Panc1 (cell line): ENCODE measurements at regions not wholly inside any gene's neighbourhood (a gene's known extent, or its start where the extent isn't known, plus 50 kb on each side); places are given as distances from the start of the nearest gene placed in this dataset.
"Not testable (repeated sequence)": the region's sequence is repeated elsewhere in the genome, so short reads cannot be mapped to it uniquely, and the experiment has no call there.

Experiments used
- ATAC-seq: fragments of 200-7000 bp; cut with Tn5 transposase; 2 replicates; pipeline ENCODE4 v1.9.1; 2020; ENCODE audit warnings: mild to moderate bottlenecking, moderate library complexity
- BruUV-seq: library from RNA; stranded (reverse); fragments of 400-500 nt; replicated peaks from 2 replicates; lab custom pipeline; 2021; lab: Mats Ljungman, UMichigan
- CTCF ChIA-PET: fragments of 300-600 bp; sonication (Branson Sonifier 250); formaldehyde crosslinking; loops from one replicate; lab custom pipeline; 2022; ENCODE audit warnings: antibody characterized with exemption; lab: Charles Lee
- POLR2A ChIA-PET: fragments of 300-600 bp; sonication (Branson Sonifier 250); formaldehyde crosslinking; loops from one replicate; lab custom pipeline; 2022; ENCODE audit warnings: antibody characterized with exemption; lab: Charles Lee
- DNase-seq: peaks from one replicate; pipeline ENCODE4 v3.0.0-alpha.2; 2010; ENCODE audit warnings: low read depth, low spot score
- H3K27ac ChIP-seq: 2 replicates; pipeline ENCODE4 v1.5.1; 2011; ENCODE audit warnings: mild to moderate bottlenecking, low read length, inconsistent platforms
- H3K27me3 ChIP-seq: fragments of 200-500 bp; sonication (Bioruptor generic); 2 replicates; pipeline ENCODE4 v1.6.0; 2014; ENCODE audit warnings: low read length, inconsistent platforms; ENCODE audit not compliant: control insufficient read depth, insufficient read depth
- H3K36me3 ChIP-seq: fragments of 200-500 bp; sonication (Bioruptor generic); 2 replicates; pipeline ENCODE4 v1.5.1; 2014; ENCODE audit warnings: inconsistent platforms, mild to moderate bottlenecking, low read length, moderate library complexity; ENCODE audit not compliant: control insufficient read depth, insufficient read depth
- H3K4me1 ChIP-seq: 2 replicates; pipeline ENCODE4 v1.5.1; 2011; ENCODE audit warnings: inconsistent platforms, mild to moderate bottlenecking, low read length, moderate library complexity; ENCODE audit not compliant: control insufficient read depth, insufficient read depth
- H3K4me3 ChIP-seq, 2 experiments: 2 replicates each; pipeline ENCODE4 v1.5.1; 2011 to 2012; ENCODE audit warnings: low read depth in 2 of 2, low read length in 2 of 2, mild to moderate bottlenecking in 2 of 2, inconsistent platforms in 1 of 2, moderate library complexity in 1 of 2
- H3K9me3 ChIP-seq: fragments of 200-500 bp; sonication (Bioruptor generic); 2 replicates; pipeline ENCODE4 v1.5.1; 2014; ENCODE audit warnings: low read depth, mild to moderate bottlenecking, inconsistent platforms, low read length, moderate library complexity; ENCODE audit not compliant: control insufficient read depth, insufficient read depth
- CTCF ChIP-seq: fragments of 450-650 bp; IDR thresholded peaks from 2 replicates; pipeline ENCODE4 v1.5.1; 2017; ENCODE audit warnings: mild to moderate bottlenecking
- POLR2AphosphoS5 ChIP-seq: IDR thresholded peaks from 2 replicates; pipeline ENCODE4 v1.6.1; 2012; ENCODE audit warnings: mild to moderate bottlenecking, low read depth, low read length, moderate library complexity
- REST ChIP-seq, 2 experiments: IDR thresholded peaks; 2 replicates each; pipeline ENCODE4 v1.6.1; 2011 to 2012; ENCODE audit warnings: low read depth in 2 of 2, control low read depth in 1 of 2, low read length in 1 of 2, mild to moderate bottlenecking in 1 of 2, moderate library complexity in 1 of 2; ENCODE audit not compliant: insufficient read depth in 1 of 2
- SIN3A ChIP-seq: IDR thresholded peaks from 2 replicates; pipeline ENCODE4 v1.6.1; 2012; ENCODE audit warnings: low read depth, mild to moderate bottlenecking, low read length, moderate library complexity, borderline replicate concordance; ENCODE audit not compliant: insufficient read depth
- TCF7L2 ChIP-seq: IDR thresholded peaks from 2 replicates; pipeline ENCODE4 v1.6.1; 2011; ENCODE audit warnings: mild to moderate bottlenecking, low read depth, low read length, inconsistent platforms
- in situ Hi-C: cut with HindIII; loops from 2 replicates; pipeline ENCODE4 v1.10.0; 2016; ENCODE audit warnings: low sequenced_read_pairs, low pct_unique_long_range_greater_than_20kb
- intact Hi-C: fragments of 100-400 bp; cut with micrococcal nuclease; formaldehyde crosslinking; loops from one replicate; pipeline ENCODE4 v1.10.0; 2022; ENCODE audit not compliant: unreplicated experiment

- intact Hi-C loops: no loop called here
- in situ Hi-C loops: no loop called here
- H3K27ac ChIP-seq: no peak overlapping the region
- H3K27me3 ChIP-seq: no peaks in the 10 kb centered on the region
- ChIA-PET POLR2A (no interaction called here), CTCF (no interaction called here)
- H3K4me1 ChIP-seq: no peaks in the 10 kb centered on the region
- no peak overlapping the region for H3K4me3 ChIP-seq
- ATAC-seq (no peak), DNase-seq (no peak)
- TF ChIP-seq REST (IDR thresholded peaks at IDR 0.05; ENCODE audit: insufficient read depth in 1 of 2, low read depth in 2 of 2, low read length in 1 of 2): no peak
- no peak for TF ChIP-seq SIN3A
- TF ChIP-seq TCF7L2: no peak
- TF ChIP-seq POLR2AphosphoS5: no peak
- no peak for TF ChIP-seq CTCF
- H3K9me3 ChIP-seq: no peaks in the 10 kb centered on the region
- BruUV-seq: no TSS peak
- H3K36me3 ChIP-seq: no peaks in the 10 kb centered on the region
These were observed 641.8 kb downstream of the PRR16 start for GRCh38 chr5:121105921-121106320.

GRCh38 chr5:121106721-121107690 is 642.9 kb downstream of the PRR16 start:
- DNase-seq, H3K4me1 ChIP-seq, POLR2A ChIA-PET, BruUV-seq, CTCF ChIA-PET, H3K27ac ChIP-seq, H3K4me3 ChIP-seq, H3K27me3 ChIP-seq, ATAC-seq, intact Hi-C loops, H3K36me3 ChIP-seq, H3K9me3 ChIP-seq, in situ Hi-C loops: not testable (repeated sequence)

- no TSS peak for BruUV-seq
- no peaks in the 10 kb centered on the region for H3K9me3 ChIP-seq
- intact Hi-C loops (no loop called here), in situ Hi-C loops (no loop called here)
- no peaks in the 10 kb centered on the region for H3K4me1 ChIP-seq
- CTCF ChIA-PET: no interaction called here
- H3K27ac ChIP-seq: no peak overlapping the region
- no peaks in the 10 kb centered on the region for H3K27me3 ChIP-seq
- no peak overlapping the region for H3K4me3 ChIP-seq
- no peaks in the 10 kb centered on the region for H3K36me3 ChIP-seq
- DNase-seq (no peak), ATAC-seq (no peak)
- POLR2A ChIA-PET: no interaction called here
- TF ChIP-seq CTCF: no peak
- no peak for TF ChIP-seq TCF7L2
- no peak for TF ChIP-seq SIN3A
- no peak for TF ChIP-seq REST (IDR thresholded peaks at IDR 0.05; ENCODE audit: insufficient read depth in 1 of 2, low read depth in 2 of 2, low read length in 1 of 2)
These were observed 644.6 kb downstream of the PRR16 start for GRCh38 chr5:121108725-121109124.
